ENCODE measurements at regions not wholly inside any gene's neighbourhood (a gene's known extent, or its start where the extent isn't known, plus 50 kb on each side); places are given as distances from the start of the nearest gene placed in this dataset.

GRCh38 chr6:134402372-134402984 lies 84.6 kb upstream of the SGK1 start:
- CTCF ChIA-PET = interaction anchor here (0.7 kb wide), 1 partner anchor 1301 kb away, joined by 3 read pairs; no protein-coding TSS in a partner anchor
- no peak for TF ChIP-seq CTCF (IDR thresholded peaks at IDR 0.05; ENCODE audit: unreplicated experiment)
- Mint-ChIP-seq H3K4me1 (ENCODE audit: low read depth, unreplicated experiment) (peaks cover 18% of the 10 kb centered on the region), H3K4me3 (ENCODE audit: low read depth, unreplicated experiment) (no peak overlapping the region), H3K27me3 (ENCODE audit: unreplicated experiment) (no peaks in the 10 kb centered on the region), H3K9me3 (ENCODE audit: low read depth, unreplicated experiment) (no peaks in the 10 kb centered on the region), H3K27ac (ENCODE audit: unreplicated experiment) (no peak overlapping the region), H3K36me3 (ENCODE audit: insufficient read depth, unreplicated experiment) (no peaks in the 10 kb centered on the region)
- intact Hi-C loops (cut with micrococcal nuclease; ENCODE audit: unreplicated experiment) = no loop called here
- no TSS peak for BruUV-seq (replicated peaks)
- no peak for DNase-seq

GRCh38 chr6:134400941-134401340 lies 83.0 kb upstream of the SGK1 start:
- intact Hi-C loops (cut with micrococcal nuclease; ENCODE audit: unreplicated experiment) = no loop called here
- TF ChIP-seq CTCF (IDR thresholded peaks at IDR 0.05; ENCODE audit: unreplicated experiment) = no peak
- DNase-seq = peak; percentile 4
- H3K27me3 Mint-ChIP-seq (ENCODE audit: unreplicated experiment) = no peaks in the 10 kb centered on the region
- H3K4me1 Mint-ChIP-seq (ENCODE audit: low read depth, unreplicated experiment) = peaks cover 18% of the 10 kb centered on the region
- no peaks in the 10 kb centered on the region for H3K36me3 Mint-ChIP-seq (ENCODE audit: insufficient read depth, unreplicated experiment)
- H3K27ac Mint-ChIP-seq (ENCODE audit: unreplicated experiment) = no peak overlapping the region
- H3K9me3 Mint-ChIP-seq (ENCODE audit: low read depth, unreplicated experiment) = no peaks in the 10 kb centered on the region
- CTCF ChIA-PET = no interaction called here
- no peak overlapping the region for H3K4me3 Mint-ChIP-seq (ENCODE audit: low read depth, unreplicated experiment)
- no TSS peak for BruUV-seq (replicated peaks)

GRCh38 chr6:134398453-134398852 lies 80.5 kb upstream of the SGK1 start:
- intact Hi-C loops (cut with micrococcal nuclease; ENCODE audit: unreplicated experiment) = no loop called here
- Mint-ChIP-seq H3K27me3 (ENCODE audit: unreplicated experiment) (no peaks in the 10 kb centered on the region), H3K36me3 (ENCODE audit: insufficient read depth, unreplicated experiment) (no peaks in the 10 kb centered on the region), H3K4me3 (ENCODE audit: low read depth, unreplicated experiment) (no peak overlapping the region), H3K9me3 (ENCODE audit: low read depth, unreplicated experiment) (no peaks in the 10 kb centered on the region), H3K4me1 (ENCODE audit: low read depth, unreplicated experiment) (peaks cover 18% of the 10 kb centered on the region), H3K27ac (ENCODE audit: unreplicated experiment) (no peak overlapping the region)
- no TSS peak for BruUV-seq (replicated peaks)
- CTCF ChIA-PET = no interaction called here
- DNase-seq = no peak
- no peak for TF ChIP-seq CTCF (IDR thresholded peaks at IDR 0.05; ENCODE audit: unreplicated experiment)

GRCh38 chr6:134397676-134398075 lies 79.8 kb upstream of the SGK1 start:
- DNase-seq = no peak

More at GRCh38 chr6:134397676-134398075, 79.8 kb upstream of the SGK1 start:
- Mint-ChIP-seq H3K27me3 (ENCODE audit: unreplicated experiment) (no peaks in the 10 kb centered on the region), H3K27ac (ENCODE audit: unreplicated experiment) (no peak overlapping the region), H3K4me3 (ENCODE audit: low read depth, unreplicated experiment) (no peak overlapping the region), H3K4me1 (ENCODE audit: low read depth, unreplicated experiment) (peaks cover 15% of the 10 kb centered on the region), H3K9me3 (ENCODE audit: low read depth, unreplicated experiment) (no peaks in the 10 kb centered on the region), H3K36me3 (ENCODE audit: insufficient read depth, unreplicated experiment) (no peaks in the 10 kb centered on the region)
- BruUV-seq (replicated peaks) = no TSS peak
- intact Hi-C loops (cut with micrococcal nuclease; ENCODE audit: unreplicated experiment) = no loop called here
- TF ChIP-seq CTCF (IDR thresholded peaks at IDR 0.05; ENCODE audit: unreplicated experiment) = no peak
- CTCF ChIA-PET = no interaction called here
